ENCODE measurements at regions not wholly inside any gene's neighbourhood (a gene's known extent, or its start where the extent isn't known, plus 50 kb on each side); places are given as distances from the start of the nearest gene placed in this dataset.

DNA sequence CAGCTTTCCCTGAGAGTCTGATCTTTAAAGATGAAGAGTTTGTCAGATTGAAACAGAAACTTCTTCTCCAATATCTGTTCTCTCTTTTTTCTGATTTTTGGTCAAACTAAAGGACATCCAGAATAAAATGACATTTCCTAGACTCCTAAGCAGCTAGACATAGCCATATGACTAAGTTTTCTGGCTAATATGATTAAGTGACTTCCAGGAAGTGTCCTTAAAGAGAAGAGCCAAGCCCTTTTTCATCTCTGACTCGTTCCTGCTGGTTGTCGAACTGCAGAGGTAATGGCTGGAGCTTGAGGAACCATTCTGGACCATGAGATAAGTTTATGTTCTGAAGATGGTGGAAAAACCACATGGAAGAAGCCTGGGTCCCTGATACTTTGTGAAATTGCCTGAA is 546.0 kb downstream of the BCOR start:
- TF ChIP-seq, protein P1, sequence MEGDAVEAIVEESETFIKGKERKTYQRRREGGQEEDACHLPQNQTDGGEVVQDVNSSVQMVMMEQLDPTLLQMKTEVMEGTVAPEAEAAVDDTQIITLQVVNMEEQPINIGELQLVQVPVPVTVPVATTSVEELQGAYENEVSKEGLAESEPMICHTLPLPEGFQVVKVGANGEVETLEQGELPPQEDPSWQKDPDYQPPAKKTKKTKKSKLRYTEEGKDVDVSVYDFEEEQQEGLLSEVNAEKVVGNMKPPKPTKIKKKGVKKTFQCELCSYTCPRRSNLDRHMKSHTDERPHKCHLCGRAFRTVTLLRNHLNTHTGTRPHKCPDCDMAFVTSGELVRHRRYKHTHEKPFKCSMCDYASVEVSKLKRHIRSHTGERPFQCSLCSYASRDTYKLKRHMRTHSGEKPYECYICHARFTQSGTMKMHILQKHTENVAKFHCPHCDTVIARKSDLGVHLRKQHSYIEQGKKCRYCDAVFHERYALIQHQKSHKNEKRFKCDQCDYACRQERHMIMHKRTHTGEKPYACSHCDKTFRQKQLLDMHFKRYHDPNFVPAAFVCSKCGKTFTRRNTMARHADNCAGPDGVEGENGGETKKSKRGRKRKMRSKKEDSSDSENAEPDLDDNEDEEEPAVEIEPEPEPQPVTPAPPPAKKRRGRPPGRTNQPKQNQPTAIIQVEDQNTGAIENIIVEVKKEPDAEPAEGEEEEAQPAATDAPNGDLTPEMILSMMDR (IDR thresholded peaks at IDR 0.05), result no peak
- no peak for TF ChIP-seq POLR2A (IDR thresholded peaks at IDR 0.05)

Data from body of pancreas (tissue), 4 donors.